Umbilical cord (tissue), 1 donor: ENCODE measurements at regions not wholly inside any gene's neighbourhood (a gene's known extent, or its start where the extent isn't known, plus 50 kb on each side); places are given as distances from the start of the nearest gene placed in this dataset.

ENCODE experiments used
- DNase-seq: peaks from one replicate; pipeline ENCODE4 v3.0.0-alpha.2; 2015; ENCODE audit warnings: low spot score

GRCh38 chr2:211067029-211067428 is 510.6 kb downstream of the CPS1 start:
- no peak for DNase-seq

- no peak for DNase-seq
Observed at GRCh38 chr2:211068108-211068780, 511.8 kb downstream of the CPS1 start.

GRCh38 chr2:211070547-211070946 is 514.1 kb downstream of the CPS1 start:
- DNase-seq = no peak

GRCh38 chr2:211077216-211077767 is 520.9 kb downstream of the CPS1 start:
- DNase-seq = no peak

- DNase-seq = no peak
Observed at GRCh38 chr2:211084352-211084751, 528.0 kb downstream of the CPS1 start.

- DNase-seq = peak; percentile 41
Observed at GRCh38 chr2:211085056-211085680, 528.8 kb downstream of the CPS1 start.

- no peak for DNase-seq
Observed at GRCh38 chr2:211086049-211086448, 529.6 kb downstream of the CPS1 start.

- DNase-seq = no peak
Observed at GRCh38 chr2:211089127-211089526, 532.7 kb downstream of the CPS1 start.

GRCh38 chr2:211093743-211094303 is 537.4 kb downstream of the CPS1 start:
- no peak for DNase-seq

- peak; percentile 44 for DNase-seq
Observed at GRCh38 chr2:211103989-211104388, 547.6 kb downstream of the CPS1 start.

- DNase-seq = no peak
Observed at GRCh38 chr2:211113334-211114175, 557.2 kb downstream of the CPS1 start.

- DNase-seq = no peak
Observed at GRCh38 chr2:211114826-211115455, 558.5 kb downstream of the CPS1 start.

- DNase-seq = no peak
Observed at GRCh38 chr2:211117026-211117425, 560.6 kb downstream of the CPS1 start.

- no peak for DNase-seq
Observed at GRCh38 chr2:211126256-211126655, 569.9 kb downstream of the CPS1 start.

- DNase-seq = peak; percentile 66
Observed at GRCh38 chr2:211127501-211127900, 571.1 kb downstream of the CPS1 start.

- no peak for DNase-seq
Observed at GRCh38 chr2:211128287-211128686, 571.9 kb downstream of the CPS1 start.

- no peak for DNase-seq
Observed at GRCh38 chr2:211129798-211130197, 573.4 kb downstream of the CPS1 start.

- DNase-seq = no peak
Observed at GRCh38 chr2:211132046-211132445, 575.6 kb downstream of the CPS1 start.

- DNase-seq = no peak
Observed at GRCh38 chr2:211132573-211132972, 576.2 kb downstream of the CPS1 start.

GRCh38 chr2:211133766-211134165 is 577.4 kb downstream of the CPS1 start:
- DNase-seq = no peak

GRCh38 chr2:211138551-211138950 is 582.2 kb downstream of the CPS1 start:
- no peak for DNase-seq
